ENCODE measurements at regions not wholly inside any gene's neighbourhood (a gene's known extent, or its start where the extent isn't known, plus 50 kb on each side); places are given as distances from the start of the nearest gene placed in this dataset.

DNA sequence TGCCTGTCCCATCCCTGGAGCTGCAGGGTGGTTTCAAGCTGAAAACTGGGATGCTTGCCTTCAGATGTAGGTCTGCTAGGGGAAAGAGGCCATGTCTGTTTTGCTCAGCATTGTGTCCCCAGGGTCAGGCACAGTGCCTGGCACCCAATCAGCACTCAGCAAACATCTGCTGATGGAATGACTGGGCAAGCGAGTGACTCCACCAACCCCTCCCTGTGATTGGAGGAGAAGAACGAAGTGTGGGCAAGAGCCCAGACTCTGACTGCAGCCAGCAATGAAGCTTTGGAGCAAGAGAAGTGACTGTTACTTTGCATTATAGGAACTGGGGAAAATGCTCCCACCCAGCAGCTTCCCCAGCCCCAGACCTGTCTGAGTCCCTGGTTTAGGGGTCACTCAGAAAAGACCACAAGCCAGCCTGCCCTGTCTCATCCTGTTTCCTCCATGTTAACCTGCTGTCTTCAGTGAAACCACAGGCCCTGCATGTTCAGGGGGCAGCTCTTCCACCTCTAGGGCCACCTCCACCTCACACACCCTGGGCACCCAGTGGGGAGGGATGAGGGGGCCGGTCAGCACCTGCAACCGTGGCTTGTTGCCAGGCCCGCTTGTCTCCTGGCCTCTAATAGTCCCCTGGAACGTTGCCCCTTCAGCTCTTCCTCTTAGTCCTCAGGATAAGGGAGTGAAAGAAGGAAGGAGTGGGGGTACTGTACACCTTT, 147.4 kb downstream of the TRIM29 start:
- intact Hi-C loops (cut with DNase I) = no loop called here
- DNase-seq = peak; percentile 74 to 98 (median 88)

DNA sequence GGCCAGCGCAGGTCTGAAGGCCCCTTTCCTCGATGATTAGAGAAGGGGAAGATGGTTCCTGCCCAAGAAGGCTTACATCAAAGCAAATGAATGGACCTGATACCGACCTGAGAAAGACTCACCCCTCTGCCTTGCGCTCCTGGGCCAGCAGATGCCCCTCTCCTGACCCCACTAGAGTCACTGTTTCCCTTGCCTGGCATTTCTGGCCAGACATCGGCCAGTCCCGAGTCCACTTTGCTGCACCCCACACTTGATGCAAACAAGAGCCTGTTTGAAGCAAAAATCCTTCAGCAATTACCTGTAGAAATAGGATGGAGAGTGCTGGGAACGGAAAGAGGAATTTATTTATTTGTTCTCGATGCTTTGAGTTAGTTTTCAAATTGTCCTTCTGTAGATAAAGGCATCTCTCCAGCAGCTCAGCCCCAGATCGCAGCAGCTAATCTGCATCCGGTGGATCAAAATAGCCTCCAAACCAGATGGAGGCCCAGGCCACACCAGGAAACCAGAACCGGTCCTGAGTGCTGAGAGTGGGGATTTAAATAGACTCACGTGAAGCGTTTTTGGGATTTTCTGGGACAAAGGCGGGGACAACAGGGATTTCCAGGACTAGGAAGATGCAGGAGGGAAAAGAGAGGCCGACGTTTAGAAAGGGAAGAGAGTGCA, 148.6 kb downstream of the TRIM29 start:
- peak in 2 of 10 donors; percentile 81 to 88 for DNase-seq
- intact Hi-C loops (cut with DNase I) = no loop called here

DNA sequence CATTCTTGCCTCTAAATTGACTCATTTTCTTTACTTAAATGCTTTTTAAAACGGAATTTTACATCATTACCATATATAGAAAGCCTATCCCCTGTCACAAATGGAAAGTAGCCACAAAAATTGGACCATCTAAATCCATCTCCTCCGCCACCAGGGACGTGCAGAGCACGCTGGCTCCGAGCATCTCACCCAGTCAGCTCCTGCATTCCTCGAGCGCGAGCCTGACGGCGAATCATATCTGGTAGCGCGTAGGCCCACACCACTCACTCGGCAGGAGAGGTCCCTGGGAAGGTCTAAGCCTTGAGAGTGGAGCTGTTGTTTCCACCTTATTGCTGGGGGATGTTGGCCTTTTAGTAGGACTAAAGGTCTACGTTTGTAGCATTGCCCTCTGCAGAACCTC, 152.4 kb downstream of the TRIM29 start:
- intact Hi-C loops (cut with DNase I) = no loop called here
- DNase-seq = peak in 1 of 10 donors; percentile 55

DNA sequence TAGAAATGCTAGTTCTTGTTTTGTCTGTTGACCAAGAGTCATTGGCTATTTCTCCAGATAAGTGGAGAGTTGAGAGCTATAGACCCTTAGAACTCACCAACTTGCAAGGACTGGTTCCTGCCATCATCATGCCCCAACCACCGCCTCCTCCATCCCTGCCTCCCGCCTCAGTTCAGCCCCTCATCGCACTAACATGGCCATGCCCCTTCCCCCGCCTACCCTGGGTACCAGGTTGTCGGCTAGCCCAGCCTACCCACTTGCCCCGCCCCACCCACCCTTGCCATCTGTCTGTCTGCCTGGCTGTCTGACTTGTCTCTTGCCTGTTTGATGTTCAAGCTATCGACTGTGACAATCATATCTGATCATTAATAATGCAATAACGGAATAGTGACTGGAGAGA, 154.1 kb downstream of the TRIM29 start:
- intact Hi-C loops (cut with DNase I) = no loop called here
- DNase-seq = peak in 1 of 10 donors; percentile 59

DNA sequence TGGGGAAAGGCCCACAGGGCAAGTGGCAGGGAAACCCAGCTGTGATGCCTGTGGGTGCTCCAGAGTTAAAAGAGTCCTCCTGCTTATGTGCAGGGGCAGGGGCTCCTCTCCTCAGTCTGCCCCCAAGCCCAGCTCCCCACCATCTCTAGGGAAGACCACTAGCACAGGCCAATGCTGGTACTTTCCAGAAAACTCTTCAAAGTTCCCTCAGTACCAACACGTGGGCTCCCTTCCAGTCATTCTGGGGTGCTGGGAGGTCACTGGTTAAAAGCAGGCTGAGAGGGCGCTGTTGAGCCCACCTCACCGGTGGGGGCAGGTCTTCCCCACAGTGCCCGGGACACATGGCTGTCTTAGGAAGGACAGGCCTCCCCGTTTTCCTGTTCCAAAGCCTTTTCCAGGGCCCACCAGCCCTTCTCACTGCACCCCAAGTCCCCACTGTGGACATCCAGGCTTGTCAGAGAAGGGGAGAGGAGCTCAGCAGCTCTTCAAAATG, 154.6 kb downstream of the TRIM29 start:
- DNase-seq = peak in 2 of 10 donors; percentile 33 to 83
- intact Hi-C loops (cut with DNase I) = no loop called here

DNA sequence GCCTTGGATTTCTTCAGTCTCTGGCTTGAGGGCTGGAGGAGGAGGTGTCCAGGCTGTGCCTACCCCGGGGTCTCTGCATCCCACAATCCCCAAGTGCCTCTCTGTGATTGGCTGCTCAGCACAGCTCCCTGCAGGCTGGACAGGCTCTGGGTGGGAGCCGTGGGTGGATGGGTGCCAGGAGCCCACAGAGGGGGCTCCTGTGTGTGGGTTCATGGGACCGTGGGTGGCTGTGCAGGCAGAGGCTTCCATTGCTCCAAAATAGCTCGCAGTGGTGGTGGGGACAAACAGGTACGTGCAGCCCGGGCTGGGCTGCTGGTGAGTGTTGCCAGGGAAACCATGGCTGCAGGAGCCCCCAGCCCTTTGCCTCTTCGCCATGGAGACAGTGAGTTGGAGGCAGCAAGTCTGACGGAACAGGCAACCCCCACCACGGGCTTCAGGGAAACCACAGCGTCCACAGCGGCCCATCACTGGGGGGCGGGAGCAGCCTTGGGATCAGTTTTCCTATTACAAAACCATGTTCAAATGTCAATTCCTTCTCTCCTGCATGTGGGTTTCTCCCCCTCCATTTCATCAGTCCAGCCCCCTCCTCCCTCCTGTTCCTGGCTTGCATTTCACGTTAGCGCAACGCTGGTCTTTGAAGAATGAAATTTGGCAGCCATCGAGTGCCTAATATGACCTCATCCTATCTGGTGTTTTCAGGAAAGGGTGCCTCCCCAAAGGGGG, 155.2 kb downstream of the TRIM29 start:
- peak in 2 of 10 donors; percentile 64 to 85 for DNase-seq
- intact Hi-C loops (cut with DNase I) = no loop called here

DNA sequence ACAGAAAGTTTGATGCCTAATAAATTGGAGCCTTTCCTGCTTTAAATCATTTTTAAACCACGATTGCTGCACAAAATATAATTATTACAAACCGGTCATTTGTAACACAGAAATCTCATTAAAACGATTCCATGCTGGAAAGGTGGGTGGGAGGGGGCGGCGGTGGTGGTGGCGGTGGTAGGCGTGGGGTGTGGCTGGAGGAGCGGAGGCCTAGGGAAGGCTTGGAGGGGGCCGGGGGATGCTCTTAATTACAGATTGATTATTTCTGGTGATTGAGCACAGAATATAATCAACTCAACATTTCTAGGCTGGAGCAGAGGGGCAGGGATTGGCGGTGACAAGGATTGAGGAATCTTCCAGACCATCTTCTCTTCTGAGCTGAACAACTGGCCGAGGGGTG, 157.5 kb downstream of the TRIM29 start:
- intact Hi-C loops (cut with DNase I) = no loop called here
- no peak for DNase-seq

DNA sequence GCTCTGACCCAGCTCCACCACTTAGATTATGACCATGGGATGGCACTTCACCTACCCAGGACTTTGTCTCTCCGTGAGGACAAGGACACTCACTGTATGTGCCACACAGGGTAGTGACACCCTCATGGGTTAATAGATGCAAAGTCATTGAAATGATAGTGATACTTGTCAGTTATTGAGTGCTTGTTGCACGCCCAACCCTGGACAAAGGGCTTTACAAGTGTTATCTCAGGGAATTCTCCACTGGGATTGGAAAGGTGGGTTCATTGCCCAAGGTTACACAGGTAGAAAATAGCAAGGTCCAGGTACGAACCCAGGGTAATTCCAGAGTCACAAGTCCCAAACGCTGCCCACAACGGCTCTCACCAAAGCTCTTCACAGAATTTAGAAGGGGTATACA, 158.2 kb downstream of the TRIM29 start:
- intact Hi-C loops (cut with DNase I) = loop anchor here (5.0 kb wide), 3 partner anchors 87 to 307 kb away; no protein-coding TSS in a partner anchor
- DNase-seq = no peak

DNA sequence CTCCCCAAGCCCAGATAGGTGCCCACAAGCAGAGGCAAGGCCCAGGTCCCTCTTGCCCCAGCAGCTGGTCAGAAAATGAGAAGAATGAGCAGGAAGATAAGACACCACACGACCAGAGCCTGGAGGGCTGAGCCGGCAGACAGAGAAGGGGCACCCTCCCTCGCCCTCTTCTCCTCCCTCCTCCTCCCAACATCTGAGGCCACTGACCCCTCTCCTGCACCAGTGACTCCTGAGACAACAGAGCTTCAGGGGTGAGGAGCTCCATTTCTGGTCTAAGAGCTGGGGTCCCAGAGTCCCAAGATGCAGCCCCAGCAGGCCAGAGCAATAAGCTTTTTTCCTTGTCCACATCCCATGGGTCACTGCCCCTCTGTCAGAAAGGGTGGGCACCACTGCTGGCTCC, 159.2 kb downstream of the TRIM29 start:
- peak in 1 of 10 donors; percentile 46 for DNase-seq
- intact Hi-C loops (cut with DNase I) = loop anchor here (5.0 kb wide), 3 partner anchors 86 to 306 kb away; no protein-coding TSS in a partner anchor

DNA sequence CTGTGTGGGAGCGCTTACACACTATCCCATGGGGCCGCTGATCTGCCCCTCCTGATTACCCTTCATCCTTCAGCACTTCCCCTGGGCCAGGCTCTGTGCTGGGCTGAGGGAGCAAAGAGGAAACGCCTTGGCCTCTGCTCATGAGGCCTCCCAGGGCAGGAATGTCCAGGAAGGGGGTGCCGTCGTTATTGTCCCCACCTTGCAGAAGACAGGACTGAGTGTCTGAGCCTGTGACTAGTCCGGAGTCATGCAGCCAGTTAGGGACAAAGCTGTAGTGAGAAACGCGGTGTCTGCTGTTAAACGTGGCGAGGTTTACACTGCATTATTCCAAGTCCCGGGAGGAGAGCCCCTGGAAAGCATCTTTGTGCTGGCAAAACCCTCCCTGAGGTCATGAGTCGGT, 160.0 kb downstream of the TRIM29 start:
- intact Hi-C loops (cut with DNase I) = loop anchor here (5.0 kb wide), 3 partner anchors 86 to 306 kb away; no protein-coding TSS in a partner anchor
- peak in 2 of 10 donors; percentile 45 to 81 for DNase-seq

DNA sequence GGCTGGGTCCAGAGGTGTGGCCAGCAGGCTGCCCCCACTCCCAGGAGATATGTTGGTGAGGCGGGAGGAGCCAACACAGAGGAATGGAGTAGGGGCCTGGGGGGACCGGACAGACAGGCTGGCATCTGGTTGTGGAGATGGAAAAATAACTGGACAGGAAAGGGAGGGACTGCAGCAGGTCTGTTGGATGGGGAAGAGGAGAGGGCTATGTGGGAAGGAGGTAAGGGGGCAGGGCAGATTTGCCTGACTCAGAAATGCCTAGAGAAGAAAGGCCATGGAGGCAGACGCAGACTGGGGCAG, 160.4 kb downstream of the TRIM29 start:
- intact Hi-C loops (cut with DNase I) = loop anchor here (5.0 kb wide), 3 partner anchors 85 to 305 kb away; no protein-coding TSS in a partner anchor
- DNase-seq = peak in 2 of 10 donors; percentile 41 to 80

DNA sequence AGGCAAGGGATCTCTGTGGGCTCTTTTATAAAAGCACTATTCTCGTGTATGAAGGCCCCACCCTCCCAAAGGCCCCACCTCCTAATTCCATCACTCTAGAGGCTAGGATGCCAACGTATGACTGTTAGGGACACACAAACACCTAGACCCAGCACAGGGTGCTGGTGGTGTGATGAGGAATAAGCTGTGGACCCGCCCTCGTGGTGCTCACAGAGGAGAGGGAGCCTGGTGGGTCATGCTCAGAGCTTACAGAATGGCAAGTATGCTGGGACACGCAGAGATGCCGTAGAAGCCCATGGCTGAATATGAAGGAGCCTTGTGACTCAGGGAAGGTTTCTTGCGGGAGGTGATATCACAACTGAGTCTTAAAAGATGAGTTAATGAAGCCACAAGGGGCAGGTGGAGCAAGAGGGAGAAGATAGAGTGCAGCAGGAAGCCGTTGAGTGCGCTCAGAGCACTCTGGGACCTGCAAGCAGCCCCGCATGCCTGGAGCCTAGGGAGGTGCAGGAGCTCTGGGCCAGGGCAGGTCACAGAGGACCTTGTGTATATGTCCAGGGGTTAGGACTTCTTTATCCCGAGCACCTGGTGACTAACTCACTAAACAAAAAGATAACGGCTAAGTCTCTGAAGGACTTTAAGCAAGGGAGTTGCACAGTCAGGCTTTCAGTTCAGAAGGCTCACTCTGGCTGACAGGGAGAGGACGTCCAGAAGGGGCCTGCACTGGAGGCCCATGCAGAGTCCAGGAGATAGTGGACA, 160.9 kb downstream of the TRIM29 start:
- intact Hi-C loops (cut with DNase I) = loop anchor here (5.0 kb wide), 3 partner anchors 85 to 305 kb away; no protein-coding TSS in a partner anchor
- DNase-seq = peak in 1 of 10 donors; percentile 82

DNA sequence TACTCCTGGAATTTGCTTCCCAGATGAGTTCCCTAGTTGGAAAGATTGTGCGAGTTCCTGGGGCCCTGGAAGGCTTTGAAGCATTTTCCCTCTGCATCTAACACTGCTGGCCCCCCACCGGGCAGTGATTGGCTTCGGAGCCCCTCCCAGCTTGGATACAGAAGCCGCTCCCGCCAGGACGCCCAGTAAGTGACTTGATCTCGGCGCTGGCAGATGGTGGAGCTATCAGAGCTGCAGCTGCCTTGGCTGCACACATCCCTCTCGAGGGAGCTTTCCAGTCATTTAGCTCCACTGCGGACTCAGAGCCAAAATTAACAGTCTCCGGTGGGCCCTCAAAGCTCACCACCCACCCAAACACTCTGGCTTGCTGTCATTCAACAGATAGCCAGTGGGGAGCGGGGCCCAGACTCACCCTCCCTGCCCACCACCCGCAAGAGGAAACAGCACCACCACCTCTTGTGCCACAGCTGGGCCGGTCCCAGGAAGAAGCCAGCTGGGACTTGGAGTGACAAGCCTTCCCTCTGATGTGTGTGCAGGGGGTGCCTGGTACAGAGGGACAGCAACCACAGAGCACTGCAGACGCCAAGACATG, 162.3 kb downstream of the TRIM29 start:
- peak; percentile 67 to 97 (median 78) for DNase-seq
- intact Hi-C loops (cut with DNase I) = loop anchor here (5.0 kb wide), 3 partner anchors 83 to 303 kb away; no protein-coding TSS in a partner anchor

DNA sequence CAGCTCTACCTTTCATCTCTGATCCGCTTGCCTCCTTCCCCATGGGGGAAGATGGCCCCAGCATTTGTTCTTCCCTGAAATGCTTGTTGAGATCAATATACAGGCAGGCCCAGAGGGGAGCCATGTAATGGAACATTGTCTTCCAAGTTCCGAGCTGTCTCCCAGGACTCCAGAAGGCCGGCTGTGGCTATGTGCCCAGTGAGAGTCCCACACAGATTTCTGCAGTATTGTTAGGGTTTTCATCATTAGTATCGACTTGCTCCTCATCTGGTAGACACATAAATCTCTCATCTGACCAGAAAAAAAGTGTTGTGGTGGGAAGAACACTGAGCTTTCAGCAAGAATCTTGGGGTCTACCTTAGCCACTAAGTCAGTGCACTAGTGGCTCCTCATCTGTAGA, 163.4 kb downstream of the TRIM29 start:
- peak in 6 of 10 donors; percentile 45 to 94 (median 58) for DNase-seq
- intact Hi-C loops (cut with DNase I) = no loop called here

DNA sequence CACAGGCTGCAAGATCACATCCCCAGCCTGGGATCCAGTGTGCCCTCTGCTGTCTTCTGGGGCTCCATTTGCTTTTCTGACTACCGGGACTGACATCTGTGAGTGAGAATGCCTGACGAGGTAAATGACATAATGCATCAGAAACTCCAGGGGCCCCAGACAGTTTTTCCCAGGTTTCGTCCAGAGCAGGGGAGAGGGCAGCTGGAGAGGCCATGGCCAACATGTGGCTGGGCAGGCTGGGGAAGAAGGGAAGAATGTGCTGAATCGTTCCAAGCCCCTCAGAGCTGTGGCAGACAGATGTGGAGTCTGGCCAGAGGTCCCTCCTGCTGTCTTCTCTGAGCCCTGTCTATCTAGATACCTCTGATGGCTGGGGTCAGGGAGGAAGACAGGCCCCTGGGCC, 163.9 kb downstream of the TRIM29 start:
- intact Hi-C loops (cut with DNase I) = no loop called here
- peak in 1 of 10 donors; percentile 43 for DNase-seq

DNA sequence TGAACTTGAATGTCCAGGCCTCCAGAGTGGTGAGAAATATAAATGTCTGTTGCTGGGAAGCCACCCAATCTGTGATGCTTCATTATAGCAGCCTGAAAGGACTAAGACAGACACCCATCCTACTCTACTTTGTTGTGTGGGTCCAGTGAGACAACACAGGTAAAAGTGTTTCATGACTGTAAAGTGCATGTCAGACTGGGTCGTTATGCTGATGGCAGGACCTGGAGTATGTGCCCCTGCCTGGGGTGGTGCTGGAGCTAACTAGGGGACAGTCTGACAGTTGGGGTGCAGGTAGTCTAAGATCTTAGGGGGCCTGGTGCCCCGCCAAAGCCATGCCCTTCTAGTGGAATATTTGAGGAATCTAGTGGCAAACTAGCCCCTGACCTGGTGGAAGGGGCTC, 165.6 kb downstream of the TRIM29 start:
- intact Hi-C loops (cut with DNase I) = no loop called here
- peak in 1 of 10 donors; percentile 30 for DNase-seq

DNA sequence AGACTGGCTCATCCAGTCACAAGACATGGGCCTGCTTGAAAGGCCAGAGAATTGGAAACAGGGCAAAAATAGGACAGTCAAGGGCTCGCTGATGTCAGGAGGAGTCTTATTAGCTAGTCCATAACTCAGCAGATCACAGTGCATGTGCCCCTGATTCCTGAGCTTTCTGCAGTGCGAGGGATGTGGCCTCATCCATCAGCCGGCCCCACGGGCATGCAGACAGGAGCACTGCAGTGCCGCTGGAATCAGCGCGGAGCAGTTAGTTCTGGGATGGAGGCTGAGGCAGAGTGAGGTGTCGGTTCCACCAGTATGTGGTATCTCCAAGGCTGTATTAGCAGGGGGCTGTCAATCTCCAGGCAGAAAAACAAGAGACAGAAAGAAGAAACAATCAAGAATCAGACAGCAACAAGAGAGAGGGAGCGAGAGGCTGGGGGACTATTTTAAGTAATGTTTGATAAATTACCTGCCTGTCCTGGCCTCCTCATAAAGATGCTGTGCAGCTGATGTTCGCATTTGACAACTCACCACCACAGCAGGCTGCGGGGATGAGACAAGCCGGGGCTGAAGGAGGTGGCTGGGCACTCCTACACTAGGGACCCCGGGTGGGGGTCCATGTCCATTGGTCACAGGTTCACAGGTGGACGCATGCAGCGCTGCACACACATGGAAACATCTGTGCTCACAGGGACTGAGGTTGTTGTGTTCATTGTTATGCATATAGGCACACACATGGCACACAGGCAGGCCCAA, 167.2 kb downstream of the TRIM29 start:
- intact Hi-C loops (cut with DNase I) = no loop called here
- peak in 2 of 10 donors; percentile 57 to 83 for DNase-seq

DNA sequence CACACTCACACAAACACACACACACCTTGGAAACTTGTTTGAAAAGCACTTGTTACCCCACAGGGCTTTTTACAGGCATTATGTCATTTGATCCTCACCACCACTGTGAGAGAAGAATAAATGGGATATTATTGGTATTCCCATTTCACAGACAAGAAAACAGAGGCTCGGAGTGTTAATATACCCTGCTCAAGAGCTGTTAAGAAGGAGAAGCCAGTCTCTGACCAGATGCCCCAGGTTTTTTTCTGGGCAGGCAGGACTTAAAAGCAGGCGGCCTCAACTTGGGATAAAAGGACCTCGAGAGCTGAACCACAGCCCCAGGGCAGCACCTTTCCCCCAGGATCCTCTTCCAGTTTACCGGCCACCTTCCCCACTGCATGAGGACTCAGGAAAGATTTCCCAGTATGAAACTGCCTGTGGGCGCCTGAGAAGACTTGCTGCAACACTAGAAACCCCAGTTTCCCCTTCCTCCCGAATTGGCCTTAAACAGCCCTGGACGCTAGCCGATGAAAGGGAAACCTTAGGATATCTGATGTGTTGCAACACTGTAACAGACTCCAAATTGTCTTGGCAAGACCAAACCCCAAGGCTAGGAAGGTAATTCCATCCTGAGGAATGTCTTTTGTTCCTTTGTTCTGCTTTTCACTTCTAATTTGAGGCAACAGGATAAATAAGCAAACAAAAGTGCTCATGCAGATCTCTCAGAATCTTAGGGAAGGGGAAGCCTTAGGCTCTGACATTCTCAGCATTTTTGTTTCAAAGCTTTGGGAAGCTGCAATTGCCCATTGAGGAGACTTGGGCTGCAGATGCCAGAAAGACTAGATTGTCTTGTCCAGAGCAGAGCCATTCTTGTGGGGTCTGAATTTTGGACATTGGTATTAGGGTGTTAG, 173.5 kb downstream of the TRIM29 start:
- DNase-seq = peak in 1 of 10 donors; percentile 25
- intact Hi-C loops (cut with DNase I) = no loop called here
